ENCODE measurements at regions not wholly inside any gene's neighbourhood (a gene's known extent, or its start where the extent isn't known, plus 50 kb on each side); places are given as distances from the start of the nearest gene placed in this dataset.
"Not testable (repeated sequence)": the region's sequence is repeated elsewhere in the genome, so short reads cannot be mapped to it uniquely, and the experiment has no call there.

DNA sequence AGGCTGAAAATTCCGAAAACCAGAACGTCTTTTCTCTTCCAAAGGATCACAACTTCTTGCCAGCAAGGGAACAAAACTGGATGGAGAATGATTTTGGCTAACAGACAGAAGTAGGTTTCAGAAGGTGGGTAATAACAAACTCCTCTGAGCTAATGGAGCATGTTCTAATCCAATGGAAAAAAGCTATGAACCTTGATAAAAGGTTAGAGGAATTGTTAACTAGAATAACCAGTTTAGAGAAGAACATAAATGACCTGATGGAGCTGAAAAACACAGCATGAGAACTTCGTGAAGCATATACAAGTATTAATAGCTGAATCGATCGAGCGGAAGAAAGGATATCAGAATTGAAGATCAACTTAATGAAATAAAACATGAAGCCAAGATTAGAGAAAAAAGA lies 626.7 kb upstream of the KCNMB2 start:
- TF ChIP-seq, protein P1, sequence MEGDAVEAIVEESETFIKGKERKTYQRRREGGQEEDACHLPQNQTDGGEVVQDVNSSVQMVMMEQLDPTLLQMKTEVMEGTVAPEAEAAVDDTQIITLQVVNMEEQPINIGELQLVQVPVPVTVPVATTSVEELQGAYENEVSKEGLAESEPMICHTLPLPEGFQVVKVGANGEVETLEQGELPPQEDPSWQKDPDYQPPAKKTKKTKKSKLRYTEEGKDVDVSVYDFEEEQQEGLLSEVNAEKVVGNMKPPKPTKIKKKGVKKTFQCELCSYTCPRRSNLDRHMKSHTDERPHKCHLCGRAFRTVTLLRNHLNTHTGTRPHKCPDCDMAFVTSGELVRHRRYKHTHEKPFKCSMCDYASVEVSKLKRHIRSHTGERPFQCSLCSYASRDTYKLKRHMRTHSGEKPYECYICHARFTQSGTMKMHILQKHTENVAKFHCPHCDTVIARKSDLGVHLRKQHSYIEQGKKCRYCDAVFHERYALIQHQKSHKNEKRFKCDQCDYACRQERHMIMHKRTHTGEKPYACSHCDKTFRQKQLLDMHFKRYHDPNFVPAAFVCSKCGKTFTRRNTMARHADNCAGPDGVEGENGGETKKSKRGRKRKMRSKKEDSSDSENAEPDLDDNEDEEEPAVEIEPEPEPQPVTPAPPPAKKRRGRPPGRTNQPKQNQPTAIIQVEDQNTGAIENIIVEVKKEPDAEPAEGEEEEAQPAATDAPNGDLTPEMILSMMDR (IDR thresholded peaks at IDR 0.05) = not testable (repeated sequence)
- not testable (repeated sequence) for TF ChIP-seq POLR2A (IDR thresholded peaks at IDR 0.05)

Measured in testis (tissue), 2 donors.